Suprapubic skin (tissue), 4 donors: ENCODE measurements at regions not wholly inside any gene's neighbourhood (a gene's known extent, or its start where the extent isn't known, plus 50 kb on each side); places are given as distances from the start of the nearest gene placed in this dataset.
"Not testable (repeated sequence)": the region's sequence is repeated elsewhere in the genome, so short reads cannot be mapped to it uniquely, and the experiment has no call there.

ENCODE experiments used
- POLR2A ChIP-seq, 2 donors: fragments of 450-650 bp; IDR thresholded peaks; one replicate each; pipeline ENCODE4 v1.6.1; 2017; ENCODE audit warnings: antibody characterized with exemption in 2 of 2, mild to moderate bottlenecking in 2 of 2, moderate library complexity in 2 of 2
- POLR2AphosphoS5 ChIP-seq, 3 donors: sonication (generic); formaldehyde crosslinking; IDR thresholded peaks; one replicate each; pipeline ENCODE4 v1.6.1; 2017; ENCODE audit warnings: antibody characterized with exemption in 3 of 3
- TF ChIP-seq, protein P1 (sequence below), 2 donors: fragments of 200-600 bp in 1 of 2; fragments of 450-650 bp in 1 of 2; sonication (generic) in 1 of 2; IDR thresholded peaks; one replicate each; pipeline ENCODE4 v1.5.1; 2016 to 2019; ENCODE audit warnings: antibody characterized with exemption in 2 of 2, mild to moderate bottlenecking in 1 of 2, moderate library complexity in 1 of 2

DNA sequence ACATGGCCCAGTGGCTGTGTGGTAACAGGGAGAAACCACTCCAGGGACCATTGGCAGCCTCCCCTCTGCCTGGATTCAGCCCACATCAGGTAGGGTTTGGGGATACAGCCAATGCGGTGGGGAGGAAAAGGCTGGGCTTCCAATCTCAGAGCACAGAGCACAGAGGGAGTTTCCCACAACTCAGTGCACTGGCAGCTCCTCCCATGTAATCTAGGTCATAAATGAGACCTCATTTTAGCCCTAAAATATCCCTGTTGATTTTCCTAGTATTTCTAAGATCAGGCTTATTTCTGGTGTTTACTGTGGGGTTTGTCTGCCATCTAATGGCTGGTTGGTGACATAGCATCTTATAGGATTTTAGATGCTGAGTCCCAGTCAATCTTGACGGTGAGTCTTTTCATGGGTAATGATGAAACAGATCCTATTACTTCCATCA is 462.8 kb downstream of the RPIA start:
- TF ChIP-seq, protein P1, sequence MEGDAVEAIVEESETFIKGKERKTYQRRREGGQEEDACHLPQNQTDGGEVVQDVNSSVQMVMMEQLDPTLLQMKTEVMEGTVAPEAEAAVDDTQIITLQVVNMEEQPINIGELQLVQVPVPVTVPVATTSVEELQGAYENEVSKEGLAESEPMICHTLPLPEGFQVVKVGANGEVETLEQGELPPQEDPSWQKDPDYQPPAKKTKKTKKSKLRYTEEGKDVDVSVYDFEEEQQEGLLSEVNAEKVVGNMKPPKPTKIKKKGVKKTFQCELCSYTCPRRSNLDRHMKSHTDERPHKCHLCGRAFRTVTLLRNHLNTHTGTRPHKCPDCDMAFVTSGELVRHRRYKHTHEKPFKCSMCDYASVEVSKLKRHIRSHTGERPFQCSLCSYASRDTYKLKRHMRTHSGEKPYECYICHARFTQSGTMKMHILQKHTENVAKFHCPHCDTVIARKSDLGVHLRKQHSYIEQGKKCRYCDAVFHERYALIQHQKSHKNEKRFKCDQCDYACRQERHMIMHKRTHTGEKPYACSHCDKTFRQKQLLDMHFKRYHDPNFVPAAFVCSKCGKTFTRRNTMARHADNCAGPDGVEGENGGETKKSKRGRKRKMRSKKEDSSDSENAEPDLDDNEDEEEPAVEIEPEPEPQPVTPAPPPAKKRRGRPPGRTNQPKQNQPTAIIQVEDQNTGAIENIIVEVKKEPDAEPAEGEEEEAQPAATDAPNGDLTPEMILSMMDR (IDR thresholded peaks at IDR 0.05) = not testable (repeated sequence)
- TF ChIP-seq POLR2A, POLR2AphosphoS5 (IDR thresholded peaks at IDR 0.05): not testable (repeated sequence)
